Astrocyte (in vitro differentiated cells and primary cell): ENCODE measurements at regions not wholly inside any gene's neighbourhood (a gene's known extent, or its start where the extent isn't known, plus 50 kb on each side); places are given as distances from the start of the nearest gene placed in this dataset.
A peak's percentile ranks its signal among the peaks of the same experiment; 100 is the strongest.

Source experiments
- DNase-seq: peaks from one replicate; pipeline ENCODE4 v3.0.0-alpha.2; 2010; ENCODE audit warnings: low read depth
- FAIRE-seq: peaks from 2 replicates; lab custom pipeline; 2011; peaks lifted over from hg19 to GRCh38; lab: Jason Lieb, UNC
- H2AFZ ChIP-seq: 2 replicates; pipeline ENCODE4 v1.6.0; 2012; ENCODE audit warnings: low read depth, low read length, inconsistent platforms
- H3K27ac ChIP-seq: 2 replicates; pipeline ENCODE4 v1.5.1; 2011; ENCODE audit warnings: low read depth, low read length, inconsistent platforms
- H3K27me3 ChIP-seq: 2 replicates; pipeline ENCODE4 v1.6.0; 2011; ENCODE audit warnings: low read length, inconsistent platforms; ENCODE audit not compliant: insufficient read depth
- H3K36me3 ChIP-seq: 2 replicates; pipeline ENCODE4 v1.5.1; 2011; ENCODE audit warnings: low read length, inconsistent platforms; ENCODE audit not compliant: insufficient read depth
- H3K4me1 ChIP-seq: 2 replicates; pipeline ENCODE4 v1.5.1; 2011; ENCODE audit warnings: low read length, inconsistent platforms; ENCODE audit not compliant: insufficient read depth
- H3K4me2 ChIP-seq: 2 replicates; pipeline ENCODE4 v1.6.0; 2012; ENCODE audit warnings: low read length, inconsistent platforms
- H3K4me3 ChIP-seq: 2 replicates; pipeline ENCODE4 v1.5.1; 2011; ENCODE audit warnings: low read depth, mild to moderate bottlenecking, low read length, inconsistent platforms; ENCODE audit not compliant: insufficient read depth
- H3K79me2 ChIP-seq: 2 replicates; pipeline ENCODE4 v1.6.0; 2012; ENCODE audit warnings: mild to moderate bottlenecking, low read length, inconsistent platforms; ENCODE audit not compliant: insufficient read depth
- H3K9ac ChIP-seq: 2 replicates; pipeline ENCODE4 v1.6.0; 2012; ENCODE audit warnings: mild to moderate bottlenecking, low read length, inconsistent platforms
- H3K9me3 ChIP-seq: 2 replicates; pipeline ENCODE4 v1.5.1; 2012; ENCODE audit warnings: low read depth, mild to moderate bottlenecking, low read length, inconsistent platforms; ENCODE audit not compliant: insufficient read depth
- H4K20me1 ChIP-seq: 2 replicates; pipeline ENCODE4 v1.6.0; 2012; ENCODE audit warnings: low read length, inconsistent platforms; ENCODE audit not compliant: insufficient read depth
- H3K27ac Mint-ChIP-seq: one replicate; pipeline ENCODE4 v1.8.0; 2021; ENCODE audit warnings: mild to moderate bottlenecking, mixed read lengths; ENCODE audit not compliant: unreplicated experiment
- H3K27me3 Mint-ChIP-seq: one replicate; pipeline ENCODE4 v1.8.0; 2021; ENCODE audit warnings: low read depth, mixed read lengths; ENCODE audit not compliant: unreplicated experiment
- H3K36me3 Mint-ChIP-seq: one replicate; pipeline ENCODE4 v1.8.0; 2021; ENCODE audit warnings: low read depth, mixed read lengths; ENCODE audit not compliant: unreplicated experiment
- H3K4me1 Mint-ChIP-seq: one replicate; pipeline ENCODE4 v1.8.0; 2021; ENCODE audit warnings: low read depth, mixed read lengths; ENCODE audit not compliant: unreplicated experiment
- H3K4me3 Mint-ChIP-seq: one replicate; pipeline ENCODE4 v1.8.0; 2021; ENCODE audit warnings: mild to moderate bottlenecking, moderate library complexity, mixed read lengths; ENCODE audit not compliant: unreplicated experiment
- H3K9me3 Mint-ChIP-seq: one replicate; pipeline ENCODE4 v1.8.0; 2021; ENCODE audit warnings: mild to moderate bottlenecking, mixed read lengths; ENCODE audit not compliant: unreplicated experiment
- CTCF ChIP-seq: IDR thresholded peaks from 2 replicates; pipeline ENCODE4 v1.5.1; 2011; ENCODE audit warnings: low read depth, mild to moderate bottlenecking, inconsistent platforms, low read length, moderate library complexity; ENCODE audit not compliant: insufficient read depth
- EZH2 ChIP-seq: IDR thresholded peaks from 2 replicates; pipeline ENCODE4 v1.6.1; 2012; ENCODE audit warnings: mild to moderate bottlenecking, low read length, inconsistent platforms; ENCODE audit not compliant: insufficient read depth

- Mint-ChIP-seq H3K27me3 (no peaks in the 10 kb centered on the region), H3K27ac (no peak overlapping the region), H3K9me3 (no peaks in the 10 kb centered on the region), H3K4me1 (peaks cover 34% of the 10 kb centered on the region), H3K36me3 (no peaks in the 10 kb centered on the region), H3K4me3 (no peak overlapping the region)
- Histone ChIP-seq H3K4me3 (no peak overlapping the region), H3K36me3 (no peaks in the 10 kb centered on the region), H3K79me2 (no peaks in the 10 kb centered on the region), H2AFZ (no peak overlapping the region), H3K27ac (no peak overlapping the region), H3K9ac (no peak overlapping the region), H3K4me2 (no peak overlapping the region), H4K20me1 (no peaks in the 10 kb centered on the region), H3K27me3 (no peaks in the 10 kb centered on the region), H3K4me1 (peaks cover 14% of the 10 kb centered on the region), H3K9me3 (no peaks in the 10 kb centered on the region)
- no peak for DNase-seq
- FAIRE-seq = no peak
- no peak for TF ChIP-seq EZH2
- TF ChIP-seq CTCF = no peak
These were observed 335.2 kb downstream of the BMP4 start for GRCh38 chr14:53621433-53621832.

- H3K27me3 Mint-ChIP-seq = no peaks in the 10 kb centered on the region
- Histone ChIP-seq H3K4me1 (peaks cover 14% of the 10 kb centered on the region), H3K36me3 (no peaks in the 10 kb centered on the region), H3K27me3 (no peaks in the 10 kb centered on the region), H3K27ac (no peak overlapping the region), H3K4me2 (no peak overlapping the region), H3K9me3 (no peaks in the 10 kb centered on the region), H3K79me2 (no peaks in the 10 kb centered on the region), H2AFZ (no peak overlapping the region), H4K20me1 (no peaks in the 10 kb centered on the region), H3K9ac (no peak overlapping the region), H3K4me3 (no peak overlapping the region)
- no peak overlapping the region for H3K4me3 Mint-ChIP-seq
- H3K27ac Mint-ChIP-seq = peak overlapping the region; percentile 98
- no peak for DNase-seq
- H3K9me3 Mint-ChIP-seq = peaks cover 1% of the 10 kb centered on the region
- peaks cover 34% of the 10 kb centered on the region for H3K4me1 Mint-ChIP-seq
- FAIRE-seq = no peak
- H3K36me3 Mint-ChIP-seq = no peaks in the 10 kb centered on the region
- no peak for TF ChIP-seq EZH2
- no peak for TF ChIP-seq CTCF
These were observed 335.7 kb downstream of the BMP4 start for GRCh38 chr14:53620890-53621289.

GRCh38 chr14:53620317-53620716 is 336.3 kb downstream of the BMP4 start:
- H3K79me2 ChIP-seq = no peaks in the 10 kb centered on the region
- H2AFZ ChIP-seq = no peak overlapping the region
- H3K9ac ChIP-seq = no peak overlapping the region
- H3K27ac ChIP-seq = peak overlapping the region; percentile 36
- Mint-ChIP-seq H3K4me3 (no peak overlapping the region), H3K9me3 (peaks cover 1% of the 10 kb centered on the region), H3K4me1 (peaks cover 34% of the 10 kb centered on the region), H3K27me3 (no peaks in the 10 kb centered on the region), H3K27ac (peak overlapping the region; percentile 98), H3K36me3 (no peaks in the 10 kb centered on the region)
- H3K27me3 ChIP-seq = no peaks in the 10 kb centered on the region
- peak; percentile 57 for DNase-seq
- H3K4me2 ChIP-seq = peak overlapping the region; percentile 52
- no peak overlapping the region for H3K4me3 ChIP-seq
- TF ChIP-seq EZH2 = no peak
- TF ChIP-seq CTCF = no peak
- no peaks in the 10 kb centered on the region for H3K36me3 ChIP-seq
- peaks cover 14% of the 10 kb centered on the region for H3K4me1 ChIP-seq
- FAIRE-seq = no peak
- H4K20me1 ChIP-seq = no peaks in the 10 kb centered on the region
- no peaks in the 10 kb centered on the region for H3K9me3 ChIP-seq
